ENCODE measurements at regions not wholly inside any gene's neighbourhood (a gene's known extent, or its start where the extent isn't known, plus 50 kb on each side); places are given as distances from the start of the nearest gene placed in this dataset.
"Not testable (repeated sequence)": the region's sequence is repeated elsewhere in the genome, so short reads cannot be mapped to it uniquely, and the experiment has no call there.

DNA sequence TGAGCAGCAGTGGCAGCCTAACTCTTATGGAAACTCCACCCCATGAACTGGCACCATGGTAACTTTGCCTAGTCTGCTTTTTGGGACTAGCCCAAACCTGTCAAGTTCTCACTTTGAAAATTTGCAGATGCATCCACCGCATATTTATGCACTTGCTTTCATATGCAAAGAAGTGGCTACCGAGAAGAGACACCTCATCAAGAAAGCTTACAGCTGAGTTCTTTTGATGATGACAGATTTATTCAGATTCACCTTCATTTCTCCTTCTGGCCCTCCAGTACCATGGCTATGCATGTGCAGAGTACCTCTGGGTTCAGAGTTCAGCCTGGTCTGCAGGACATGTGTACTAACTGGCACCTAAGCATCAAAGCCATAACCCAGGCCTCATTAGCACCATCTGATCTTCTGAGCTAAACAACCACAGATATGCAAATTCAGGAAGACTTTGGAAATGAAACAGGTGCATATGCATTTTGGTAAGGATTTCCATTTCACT, 154.3 kb upstream of the TENT5A start:
- no peak for DNase-seq (ENCODE audit: low read depth)

DNA sequence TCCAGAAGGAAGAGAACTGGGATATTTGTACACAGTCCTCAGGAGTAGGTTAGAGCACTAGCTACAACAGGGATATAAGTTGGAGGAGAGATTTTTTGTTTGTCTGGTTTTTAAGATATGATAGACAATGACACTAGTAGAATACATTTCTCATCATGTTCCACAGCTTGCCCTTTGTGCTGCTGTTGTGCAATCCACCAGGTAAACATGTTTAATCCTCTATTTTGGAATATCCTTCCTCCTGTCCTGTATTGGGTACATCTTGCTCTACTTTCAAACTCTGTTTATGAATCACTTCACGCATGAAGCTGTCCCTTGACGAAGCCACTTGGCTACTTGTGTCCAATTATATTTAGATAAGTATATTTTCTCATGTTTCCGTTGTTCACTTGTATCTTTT, 153.6 kb upstream of the TENT5A start:
- no peak for DNase-seq (ENCODE audit: low read depth)

DNA sequence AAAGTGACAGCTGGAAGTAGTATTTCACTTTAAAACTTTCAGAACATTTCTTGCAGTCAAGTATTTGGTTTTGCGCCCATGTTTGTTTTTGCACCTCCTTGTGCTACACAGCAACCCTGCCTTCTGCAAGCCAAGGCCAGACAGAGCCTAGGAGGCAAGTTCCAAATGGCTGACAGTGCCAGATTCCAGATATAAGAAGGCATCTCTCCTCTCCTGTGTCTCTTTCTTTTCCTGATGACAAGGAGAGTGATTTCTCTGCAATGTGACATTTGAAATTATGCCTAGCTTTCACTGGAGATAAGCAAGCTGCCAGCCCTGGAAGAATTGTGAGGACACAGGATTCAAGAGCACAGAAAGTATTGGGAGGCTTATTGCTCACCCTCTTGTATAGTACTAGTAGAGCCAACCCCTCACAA, 149.1 kb upstream of the TENT5A start:
- DNase-seq (ENCODE audit: low read depth), result no peak

DNA sequence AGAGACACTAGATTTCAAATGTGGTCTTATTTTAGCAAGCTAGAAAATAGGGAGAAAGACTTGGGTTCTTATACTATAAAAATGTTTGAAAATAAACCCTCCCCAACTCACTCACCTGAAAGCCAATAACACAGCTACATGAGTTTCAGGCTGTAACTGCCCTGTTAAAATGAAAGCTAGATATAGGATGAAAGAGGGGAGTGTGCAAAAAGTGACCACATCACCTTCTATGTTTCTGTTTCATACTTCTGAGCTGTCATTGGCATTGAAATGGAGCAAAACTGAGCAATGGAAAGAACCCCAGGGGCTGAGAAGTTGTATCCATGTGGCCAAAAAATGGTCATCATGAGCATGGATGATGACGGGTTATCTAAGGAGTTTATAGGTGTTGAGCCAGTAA, 148.1 kb upstream of the TENT5A start:
- no peak for DNase-seq (ENCODE audit: low read depth)

DNA sequence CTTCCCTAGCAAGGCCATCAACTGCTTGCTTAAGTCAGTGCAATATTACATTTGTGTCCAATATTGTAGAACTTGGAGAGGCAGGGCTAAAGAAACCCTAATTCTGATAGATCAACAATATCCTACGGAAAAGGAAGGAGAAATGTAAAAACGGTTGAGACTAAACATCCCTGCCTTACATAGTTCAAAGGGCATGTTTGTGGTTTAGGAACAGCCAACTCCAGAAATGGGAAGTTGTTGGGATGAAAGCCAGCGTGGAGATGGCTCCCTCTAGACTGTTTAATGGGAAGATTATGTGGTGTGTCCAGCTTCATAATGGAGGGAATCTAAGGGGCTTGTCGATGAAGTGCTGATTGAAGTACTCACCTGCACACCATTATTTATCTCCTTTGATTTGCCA, 145.3 kb upstream of the TENT5A start:
- no peak for DNase-seq (ENCODE audit: low read depth)

DNA sequence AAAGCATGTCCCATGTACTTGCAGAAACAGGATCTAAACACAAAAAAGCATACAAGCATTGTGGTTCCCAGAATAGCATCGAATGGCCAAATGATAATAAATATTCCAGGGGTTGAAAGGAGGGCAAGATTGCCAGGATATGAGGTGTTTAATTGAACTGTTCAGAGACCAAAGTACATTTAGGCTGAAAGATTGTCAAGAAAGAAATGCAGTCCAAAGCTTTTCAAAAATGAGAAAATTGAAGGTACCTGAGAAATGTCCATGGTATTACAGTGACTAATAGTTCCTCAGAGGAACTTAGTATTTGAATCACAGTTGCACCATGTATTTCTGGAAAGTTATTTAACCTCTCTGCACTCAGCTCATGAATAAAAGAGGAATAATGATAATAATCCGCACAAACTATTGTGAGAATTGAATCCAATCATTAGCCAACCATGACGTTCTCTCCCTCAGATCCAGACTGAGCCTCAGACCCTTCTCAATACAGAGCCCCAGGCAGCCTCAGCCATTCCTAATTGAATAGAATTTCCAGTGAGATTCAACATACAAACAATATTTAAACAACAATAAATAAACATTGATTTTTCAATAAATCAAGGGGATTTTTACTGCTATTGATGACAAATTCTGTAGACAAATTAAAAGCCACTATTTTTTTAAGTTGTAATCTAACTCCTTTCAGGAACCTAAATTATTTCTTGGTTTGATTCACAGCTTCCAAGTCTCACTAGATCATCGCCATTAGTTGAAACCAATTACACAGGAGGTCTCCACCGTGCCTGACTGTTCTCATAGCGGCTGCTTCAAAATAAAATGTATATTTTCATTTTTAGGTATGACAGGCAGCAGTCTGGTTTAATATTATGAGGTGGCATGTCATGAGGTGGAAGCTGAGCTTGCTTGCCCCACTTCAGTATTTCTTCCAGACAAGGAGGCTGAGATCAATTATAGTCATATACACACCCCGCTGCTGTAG, 144.3 kb upstream of the TENT5A start:
- DNase-seq (ENCODE audit: low read depth), result peak; percentile 16

DNA sequence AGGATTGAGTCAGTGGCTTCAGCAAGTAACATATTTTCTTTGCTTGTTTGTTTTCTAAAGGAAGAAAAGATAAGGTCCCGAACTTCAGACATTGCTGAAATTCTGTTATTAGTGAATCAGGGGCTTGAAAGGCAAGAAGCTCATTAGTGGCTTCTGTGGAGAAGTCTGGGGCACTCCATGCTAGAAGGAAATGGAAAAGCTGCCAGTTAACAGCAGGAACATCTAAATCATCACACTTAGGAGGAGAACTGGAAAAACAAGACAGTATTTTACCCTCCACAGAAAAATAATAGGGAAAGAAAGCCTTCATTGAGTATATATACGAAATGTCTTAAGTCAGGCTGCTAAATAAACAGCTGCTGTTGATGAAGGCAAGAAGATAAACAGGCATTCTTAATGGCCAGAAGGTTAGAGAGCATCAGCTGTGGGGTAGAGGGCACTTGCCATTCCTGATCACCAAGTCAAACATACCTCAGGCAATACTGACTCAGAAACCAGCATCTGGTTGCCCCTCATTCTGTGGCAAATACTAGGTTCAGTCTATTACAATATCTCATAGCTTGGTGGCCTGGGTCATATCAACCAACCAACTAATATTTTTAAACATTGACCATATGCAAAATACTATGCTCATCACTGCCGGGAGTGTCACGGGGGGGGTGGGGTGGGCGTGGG, 143.2 kb upstream of the TENT5A start:
- DNase-seq (ENCODE audit: low read depth), result peak; percentile 85

DNA sequence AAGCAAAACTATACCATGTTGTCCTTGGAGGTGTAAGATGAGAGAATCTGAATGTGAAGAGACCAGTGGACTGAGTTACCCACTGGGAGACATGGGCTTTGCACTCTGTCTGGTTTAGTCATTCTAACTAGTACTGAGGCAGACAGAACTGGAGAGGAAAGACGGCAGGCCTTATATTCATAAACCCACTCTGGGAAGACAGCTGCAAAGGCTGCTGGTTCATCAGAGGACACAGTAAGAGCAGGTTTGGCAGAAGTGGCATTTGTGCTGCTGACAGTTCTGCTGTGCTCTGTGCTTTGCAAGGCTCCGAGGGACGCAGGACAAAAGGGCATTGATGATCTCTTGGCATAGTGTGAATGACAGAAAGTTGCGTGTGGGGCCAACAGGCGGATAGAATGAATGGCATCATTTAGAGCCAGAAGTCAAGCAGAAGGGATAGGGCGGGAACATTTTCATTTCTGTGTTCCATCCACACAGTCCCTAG, 142.3 kb upstream of the TENT5A start:
- peak; percentile 33 for DNase-seq (ENCODE audit: low read depth)

DNA sequence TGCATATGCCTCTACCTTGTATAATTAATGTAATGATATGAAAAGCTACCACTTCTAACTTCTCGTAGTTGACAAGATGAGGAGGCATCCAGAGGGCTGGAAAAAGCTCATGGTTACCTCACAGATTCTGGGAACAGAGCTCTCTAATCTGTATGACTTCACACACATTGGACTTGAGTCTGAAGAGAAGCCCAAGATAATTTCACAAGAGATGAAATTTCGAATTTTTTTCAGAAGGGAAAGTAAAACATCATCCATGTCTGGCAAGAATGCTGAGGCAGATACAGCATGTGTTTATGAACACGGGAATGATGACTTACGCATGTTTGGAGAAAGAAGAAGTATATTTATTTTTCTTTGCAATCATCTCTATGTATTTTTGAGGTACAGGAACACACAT, 141.8 kb upstream of the TENT5A start:
- DNase-seq (ENCODE audit: low read depth), result no peak

DNA sequence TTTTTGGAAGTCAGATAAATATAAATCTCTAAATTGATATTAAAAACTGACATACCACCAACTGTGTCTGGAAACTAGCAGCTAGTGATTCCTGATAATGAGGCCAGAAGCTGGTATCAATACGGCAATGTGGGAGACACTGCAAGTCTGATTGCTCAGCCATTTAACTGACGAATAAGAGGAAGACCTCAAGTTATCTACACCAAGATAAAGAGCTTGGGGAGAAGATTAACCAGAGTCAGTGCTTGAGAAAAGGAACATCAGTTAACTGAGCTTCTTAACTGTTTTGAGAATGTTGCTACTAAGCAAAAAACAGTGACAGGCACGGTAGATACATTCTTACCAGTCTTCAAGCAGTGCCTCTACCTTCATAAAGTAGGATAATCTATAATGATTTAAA, 140.4 kb upstream of the TENT5A start:
- DNase-seq (ENCODE audit: low read depth), result no peak

DNA sequence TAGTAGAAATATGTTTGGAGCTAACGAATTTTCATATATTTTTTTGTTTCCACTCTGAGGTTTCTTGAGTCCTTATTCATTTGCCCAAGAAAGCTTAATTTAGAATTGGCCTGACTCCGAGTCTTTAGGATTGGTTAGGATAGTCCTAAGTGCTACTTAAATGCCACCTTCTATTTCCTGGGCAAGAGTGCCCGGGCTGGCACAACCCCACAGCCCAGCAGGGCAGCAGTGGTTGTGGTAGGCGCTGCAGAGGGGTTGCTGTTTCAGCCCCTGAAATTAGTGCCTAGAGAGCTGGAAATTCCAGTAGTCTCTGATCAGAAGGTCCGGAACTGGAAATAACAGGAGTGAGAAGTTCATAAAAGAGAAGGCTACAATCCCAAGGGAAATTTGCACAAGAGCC, 139.4 kb upstream of the TENT5A start:
- DNase-seq (ENCODE audit: low read depth), result no peak

DNA sequence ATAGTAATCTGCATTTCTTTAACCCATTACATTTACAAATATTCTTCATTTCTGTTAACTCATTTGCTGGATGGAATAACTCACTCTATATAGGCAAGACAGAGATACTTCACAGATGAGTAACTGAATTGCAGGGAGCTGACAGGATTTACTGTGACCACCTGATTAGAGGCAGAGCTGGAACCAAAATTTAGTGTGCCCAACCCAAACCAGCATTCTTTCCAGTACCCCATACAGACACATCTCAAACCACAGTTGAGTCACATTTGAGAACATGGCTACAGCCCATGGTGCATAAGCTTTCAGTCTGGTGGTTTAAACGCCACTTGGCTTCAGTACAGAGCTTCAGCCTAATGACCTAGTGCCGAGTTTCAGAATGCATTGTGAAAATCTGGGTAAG, 138.4 kb upstream of the TENT5A start:
- DNase-seq (ENCODE audit: low read depth), result peak; percentile 89

DNA sequence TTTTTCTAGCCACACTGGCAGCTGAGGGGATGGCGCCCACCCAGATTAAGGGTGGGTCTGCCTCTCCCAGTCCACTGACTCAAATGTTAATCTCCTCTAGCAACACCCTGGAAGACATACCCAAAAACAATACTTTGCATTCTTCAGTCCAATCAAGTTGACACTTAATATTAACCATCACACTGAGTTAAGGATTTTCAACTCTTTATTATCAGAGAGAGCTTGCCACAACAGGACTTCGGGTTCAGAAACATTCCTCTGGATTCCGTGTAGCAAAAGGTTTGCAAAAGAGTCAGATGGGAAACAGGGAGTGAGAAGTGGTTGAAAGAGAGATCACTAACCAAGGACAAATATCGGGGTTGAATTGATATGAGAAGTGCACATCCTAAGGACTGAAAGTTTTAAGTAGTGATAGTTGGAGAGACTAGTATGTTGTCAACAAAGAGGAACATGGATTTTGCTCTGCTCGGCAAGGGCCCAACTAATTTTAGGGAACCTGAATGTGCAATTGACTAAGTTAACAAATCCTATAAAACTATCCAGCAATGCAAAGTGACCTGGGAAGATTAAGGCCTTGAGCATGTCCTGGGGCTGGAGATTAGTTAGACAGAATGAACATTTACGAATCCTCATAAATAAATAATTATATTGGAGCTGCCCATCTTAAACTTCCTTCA, 137.0 kb upstream of the TENT5A start:
- DNase-seq (ENCODE audit: low read depth), result no peak

DNA sequence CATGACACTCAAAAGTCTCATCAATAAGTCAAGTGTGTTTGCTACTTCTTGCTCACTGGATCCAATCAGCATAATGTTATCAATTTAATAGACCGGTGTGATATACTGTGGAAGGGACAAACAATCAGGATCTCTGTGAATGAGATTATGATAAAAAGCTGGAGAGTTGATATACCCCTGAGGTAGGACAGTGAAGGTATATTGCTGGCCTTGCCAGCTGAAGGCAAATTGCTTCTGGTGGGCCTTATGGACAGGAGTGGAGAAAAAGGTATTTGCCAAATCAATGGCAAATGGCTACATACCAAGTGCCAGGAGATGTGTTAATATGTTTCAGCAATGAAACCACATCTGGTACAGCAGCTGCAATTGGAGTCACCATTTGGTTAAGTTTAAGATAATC, 134.4 kb upstream of the TENT5A start:
- not testable (repeated sequence) for DNase-seq (ENCODE audit: low read depth)

DNA sequence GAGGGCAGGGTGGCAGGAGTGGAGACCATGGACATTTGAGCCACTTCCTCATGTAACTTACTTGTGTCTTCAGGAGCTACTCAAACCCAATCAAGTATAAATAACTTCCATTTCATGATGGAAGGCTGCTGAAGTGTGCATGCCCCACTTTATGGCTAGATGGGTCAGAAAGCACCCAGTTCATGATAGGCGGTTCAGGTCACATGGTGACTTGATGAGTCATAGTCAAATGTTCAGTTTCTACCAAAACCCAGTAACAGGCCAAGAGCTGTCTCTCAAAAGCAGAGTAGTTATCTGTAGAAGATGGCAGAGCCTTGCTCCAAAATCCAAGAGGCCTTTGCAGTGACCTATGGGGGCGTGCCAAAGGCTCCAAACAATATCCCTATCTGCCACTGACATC, 133.7 kb upstream of the TENT5A start:
- no peak for DNase-seq (ENCODE audit: low read depth)

DNA sequence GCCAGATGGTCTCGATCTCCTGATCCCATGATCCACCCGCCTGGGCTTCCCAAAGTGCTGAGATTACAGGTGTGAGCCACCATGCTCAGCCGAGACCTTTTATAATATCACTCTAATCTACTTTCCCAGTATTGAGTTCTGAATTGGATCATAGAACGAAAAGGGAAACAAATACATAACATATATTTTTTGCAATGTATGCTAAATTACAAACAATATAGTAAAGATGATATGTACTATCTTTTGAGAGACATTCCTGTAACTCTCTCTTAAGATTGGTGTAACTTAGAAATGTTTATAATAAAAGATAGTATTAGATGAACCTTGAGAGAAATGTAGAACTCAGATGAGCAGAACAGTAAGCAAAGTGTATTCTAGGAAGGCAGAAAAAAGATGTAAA, 129.2 kb upstream of the TENT5A start:
- no peak for DNase-seq (ENCODE audit: low read depth)

DNA sequence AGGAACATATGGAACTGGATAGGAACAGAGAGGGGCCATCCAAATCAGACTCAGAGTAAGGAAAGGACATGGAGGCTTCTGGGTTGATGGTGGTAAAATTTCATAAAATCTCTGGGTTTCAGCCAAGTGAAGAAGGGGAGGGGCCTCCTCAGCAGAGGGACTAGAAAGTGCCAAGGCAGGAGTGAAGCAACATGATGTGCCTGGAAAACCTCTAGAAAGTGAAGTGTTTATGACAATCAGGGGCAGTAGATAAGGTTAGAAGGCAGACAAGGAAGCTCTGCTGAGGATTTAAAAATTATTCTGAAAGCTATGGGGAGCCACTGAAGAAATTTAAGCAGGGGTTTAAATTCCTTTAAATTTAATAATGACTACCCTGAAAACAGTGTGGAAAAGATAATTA, 126.0 kb upstream of the TENT5A start:
- DNase-seq (ENCODE audit: low read depth), result no peak

DNA sequence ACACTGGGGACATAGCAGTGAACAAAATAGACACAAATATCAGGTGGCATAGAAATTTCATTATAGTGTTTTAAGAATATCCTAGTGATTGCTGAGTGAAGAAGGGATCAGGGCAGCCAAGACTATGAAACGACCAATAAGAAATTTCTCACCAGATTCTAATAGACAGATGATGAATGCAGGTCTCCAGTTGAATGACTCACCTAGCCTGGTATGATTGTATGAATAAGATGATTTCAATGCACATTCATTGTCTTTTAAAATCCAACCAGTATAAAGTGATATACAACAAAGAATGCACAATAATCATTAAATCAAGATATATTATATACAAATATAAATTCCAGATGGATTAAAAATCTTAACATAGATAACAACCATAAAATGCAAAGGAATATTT, 124.5 kb upstream of the TENT5A start:
- no peak for DNase-seq (ENCODE audit: low read depth)

DNA sequence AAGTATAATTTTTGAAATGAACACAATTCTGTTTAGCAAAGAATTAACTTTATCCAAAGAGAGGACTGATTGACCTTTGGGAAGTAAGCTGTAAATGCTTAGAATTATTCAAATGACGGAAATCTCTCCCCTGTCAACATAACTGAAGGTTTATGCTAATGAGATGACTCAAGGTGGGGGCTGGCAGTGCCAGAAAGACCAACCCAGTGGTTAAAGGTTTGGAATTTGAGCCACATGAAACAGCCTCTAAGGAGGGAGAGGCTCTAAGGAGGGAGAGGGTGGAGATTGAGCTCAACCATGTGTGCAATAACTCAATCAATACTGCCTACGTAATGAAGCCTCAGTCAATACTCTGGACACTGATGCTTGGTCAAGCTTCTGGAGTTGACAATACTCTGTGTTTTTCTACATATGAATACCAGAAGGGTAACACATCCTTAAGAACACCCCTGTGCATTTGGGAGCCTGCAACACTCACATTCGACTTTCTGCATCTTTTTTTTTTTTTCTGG, 123.4 kb upstream of the TENT5A start:
- DNase-seq (ENCODE audit: low read depth), result peak; percentile 48

DNA sequence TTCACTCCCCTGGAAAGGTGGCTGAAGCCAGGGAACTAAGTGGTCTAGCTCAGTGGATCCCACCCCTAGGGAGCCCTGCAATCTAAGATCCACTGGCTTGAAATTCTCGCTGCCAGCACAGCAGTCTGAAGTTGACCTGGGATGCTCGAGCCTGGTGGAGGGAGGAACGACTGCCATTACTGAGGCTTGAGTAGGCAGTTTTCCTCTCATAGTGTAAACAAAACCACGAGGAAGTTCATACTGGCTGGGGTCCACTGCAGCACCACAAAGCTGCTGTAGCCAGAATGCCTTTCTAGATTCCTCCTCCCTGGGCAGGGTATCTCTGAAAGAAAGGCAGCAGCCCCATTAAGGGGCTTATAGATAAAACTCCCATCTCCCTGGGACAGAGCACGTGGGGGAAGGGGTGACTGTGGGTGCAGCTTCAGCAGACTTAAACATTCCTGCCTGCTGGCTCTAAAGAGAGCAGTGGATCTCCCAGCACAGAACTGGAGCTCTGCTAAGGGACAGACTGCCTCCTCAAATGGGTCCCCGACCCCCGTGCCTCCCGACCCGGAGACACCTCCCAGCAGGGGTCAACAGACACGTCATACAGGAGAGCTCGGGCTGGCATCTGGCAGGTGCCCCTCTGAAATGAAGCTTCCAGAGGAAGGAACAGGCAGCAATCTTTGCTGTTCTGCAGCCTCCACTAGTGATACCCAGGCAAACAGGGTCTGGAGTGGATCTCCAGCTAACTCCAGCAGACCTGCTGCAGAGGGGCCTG, 117.4 kb upstream of the TENT5A start:
- DNase-seq (ENCODE audit: low read depth), result not testable (repeated sequence)

DNA sequence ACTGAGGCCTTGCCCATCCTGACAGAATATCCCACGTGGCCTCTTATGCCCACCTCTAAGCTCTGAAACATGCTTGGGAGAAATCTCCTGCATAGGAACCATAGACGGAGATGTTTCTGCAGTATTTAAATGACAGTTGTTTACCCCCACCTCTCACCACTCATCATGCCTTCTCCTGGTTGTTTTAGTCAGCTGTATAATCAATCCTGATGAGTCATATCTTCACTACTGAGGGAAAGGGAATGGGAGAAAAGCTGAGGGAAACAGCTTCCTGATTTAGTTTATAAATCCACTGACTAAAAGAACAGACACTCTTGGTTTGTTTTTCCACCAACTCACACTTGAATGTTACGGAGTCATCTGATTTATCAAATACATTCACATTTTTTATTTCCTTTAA, 113.2 kb upstream of the TENT5A start:
- DNase-seq (ENCODE audit: low read depth), result peak; percentile 69
